Astrocyte of the cerebellum (primary cell): ENCODE measurements at regions not wholly inside any gene's neighbourhood (a gene's known extent, or its start where the extent isn't known, plus 50 kb on each side); places are given as distances from the start of the nearest gene placed in this dataset.

Experiments
- DNase-seq: peaks from one replicate; pipeline ENCODE4 v3.0.0-alpha.2; 2011; ENCODE audit warnings: low read depth
- H3K4me3 ChIP-seq: 2 replicates; pipeline ENCODE4 v1.5.1; 2011; ENCODE audit warnings: mild to moderate bottlenecking, low read depth, low read length, moderate library complexity
- in situ Hi-C: cut with HindIII; loops from 2 replicates; pipeline ENCODE4 v1.10.0; 2017; ENCODE audit warnings: low sequenced_read_pairs
- TF ChIP-seq, protein P1 (sequence below): IDR thresholded peaks from 2 replicates; pipeline ENCODE4 v1.5.1; 2012; ENCODE audit warnings: low read length, low read depth, moderate library complexity, mild to moderate bottlenecking; ENCODE audit errors: missing control alignments

DNA sequence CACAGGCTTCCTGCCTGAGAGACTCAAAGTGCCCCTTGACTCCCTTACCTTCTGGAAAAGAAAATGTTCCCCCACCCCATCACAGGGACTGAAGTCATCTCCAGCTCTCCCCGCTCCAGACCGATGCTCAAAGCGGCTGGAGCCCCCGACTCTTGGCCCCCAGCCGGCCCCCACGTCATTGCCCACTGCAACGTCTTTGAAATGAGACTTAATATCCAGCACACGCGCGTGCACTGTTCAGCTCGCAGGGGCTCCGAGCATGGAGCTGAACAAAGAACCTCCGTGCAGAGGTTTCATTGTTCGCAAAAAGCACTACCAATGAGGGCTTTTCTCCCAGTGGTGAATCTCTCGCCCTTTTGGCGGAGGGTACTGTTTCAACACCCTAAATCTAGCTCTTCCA lies 313.4 kb upstream of the SORL1-AS1 start:
- H3K4me3 ChIP-seq = no peak overlapping the region
- in situ Hi-C loops = no loop called here
- no peak for DNase-seq
- TF ChIP-seq, protein P1, sequence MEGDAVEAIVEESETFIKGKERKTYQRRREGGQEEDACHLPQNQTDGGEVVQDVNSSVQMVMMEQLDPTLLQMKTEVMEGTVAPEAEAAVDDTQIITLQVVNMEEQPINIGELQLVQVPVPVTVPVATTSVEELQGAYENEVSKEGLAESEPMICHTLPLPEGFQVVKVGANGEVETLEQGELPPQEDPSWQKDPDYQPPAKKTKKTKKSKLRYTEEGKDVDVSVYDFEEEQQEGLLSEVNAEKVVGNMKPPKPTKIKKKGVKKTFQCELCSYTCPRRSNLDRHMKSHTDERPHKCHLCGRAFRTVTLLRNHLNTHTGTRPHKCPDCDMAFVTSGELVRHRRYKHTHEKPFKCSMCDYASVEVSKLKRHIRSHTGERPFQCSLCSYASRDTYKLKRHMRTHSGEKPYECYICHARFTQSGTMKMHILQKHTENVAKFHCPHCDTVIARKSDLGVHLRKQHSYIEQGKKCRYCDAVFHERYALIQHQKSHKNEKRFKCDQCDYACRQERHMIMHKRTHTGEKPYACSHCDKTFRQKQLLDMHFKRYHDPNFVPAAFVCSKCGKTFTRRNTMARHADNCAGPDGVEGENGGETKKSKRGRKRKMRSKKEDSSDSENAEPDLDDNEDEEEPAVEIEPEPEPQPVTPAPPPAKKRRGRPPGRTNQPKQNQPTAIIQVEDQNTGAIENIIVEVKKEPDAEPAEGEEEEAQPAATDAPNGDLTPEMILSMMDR = no peak

DNA sequence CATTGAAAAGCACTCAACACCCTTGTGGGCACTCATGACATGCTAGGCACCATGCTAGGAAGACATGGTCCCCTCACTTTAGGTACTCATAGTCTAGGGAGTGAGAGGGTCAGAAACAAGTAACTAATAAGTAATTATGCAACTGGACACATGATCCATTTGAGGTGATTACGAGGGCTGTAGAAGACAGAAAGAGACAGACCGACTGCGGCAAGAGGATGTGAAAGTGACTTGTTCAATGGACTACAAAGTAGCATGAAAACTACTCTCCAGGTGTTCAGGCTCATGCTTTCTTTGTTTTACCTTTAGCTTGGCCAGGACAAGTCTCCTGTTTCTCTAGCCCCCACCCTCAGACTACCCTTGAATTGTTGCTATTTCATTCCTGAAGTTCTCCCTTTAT lies 310.8 kb upstream of the SORL1-AS1 start:
- no peak for DNase-seq
- in situ Hi-C loops = no loop called here
- H3K4me3 ChIP-seq = no peak overlapping the region
- TF ChIP-seq, protein P1 = no peak

DNA sequence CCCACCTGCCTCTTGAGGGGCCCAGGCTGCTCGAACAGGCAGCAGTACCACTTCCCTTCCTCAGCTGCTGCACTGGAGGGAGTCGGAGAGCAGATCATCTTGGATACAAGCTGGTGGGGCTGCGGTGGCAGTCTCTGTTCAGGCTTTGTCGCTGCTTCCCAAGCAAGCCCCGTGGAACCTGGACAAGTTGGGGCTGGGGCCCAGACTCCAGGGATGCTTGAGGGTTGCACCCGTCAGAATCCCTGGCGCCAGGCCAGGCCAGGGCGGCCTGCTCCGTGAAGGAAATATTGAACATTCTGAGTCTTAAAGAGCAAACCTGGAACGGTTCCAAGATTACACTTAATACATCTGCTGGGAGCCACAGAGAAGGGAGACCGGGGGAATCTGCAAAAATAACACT lies 310.1 kb upstream of the SORL1-AS1 start:
- DNase-seq = peak; percentile 36
- in situ Hi-C loops = no loop called here
- H3K4me3 ChIP-seq = no peak overlapping the region
- TF ChIP-seq, protein P1 = no peak

DNA sequence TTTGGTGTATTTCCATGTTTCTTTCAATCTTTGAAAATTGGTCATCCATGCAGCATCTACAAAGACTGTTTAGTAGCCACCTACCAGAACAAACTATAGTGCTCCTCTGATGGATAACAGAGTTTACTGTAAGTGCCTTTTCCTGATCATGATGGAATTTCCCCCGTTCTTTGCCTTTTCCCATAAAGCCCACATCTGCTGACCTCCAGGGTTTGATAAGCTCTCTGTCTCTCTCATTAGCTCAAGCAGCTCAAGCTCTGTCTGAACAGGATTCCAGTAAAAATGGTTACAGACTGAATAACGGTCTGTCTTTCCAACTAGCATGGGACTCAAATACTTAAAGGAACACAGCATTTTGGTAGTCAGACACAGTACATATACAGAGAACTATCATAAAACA lies 308.4 kb upstream of the SORL1-AS1 start:
- TF ChIP-seq, protein P1 = no peak
- H3K4me3 ChIP-seq = no peak overlapping the region
- no peak for DNase-seq
- in situ Hi-C loops = no loop called here

DNA sequence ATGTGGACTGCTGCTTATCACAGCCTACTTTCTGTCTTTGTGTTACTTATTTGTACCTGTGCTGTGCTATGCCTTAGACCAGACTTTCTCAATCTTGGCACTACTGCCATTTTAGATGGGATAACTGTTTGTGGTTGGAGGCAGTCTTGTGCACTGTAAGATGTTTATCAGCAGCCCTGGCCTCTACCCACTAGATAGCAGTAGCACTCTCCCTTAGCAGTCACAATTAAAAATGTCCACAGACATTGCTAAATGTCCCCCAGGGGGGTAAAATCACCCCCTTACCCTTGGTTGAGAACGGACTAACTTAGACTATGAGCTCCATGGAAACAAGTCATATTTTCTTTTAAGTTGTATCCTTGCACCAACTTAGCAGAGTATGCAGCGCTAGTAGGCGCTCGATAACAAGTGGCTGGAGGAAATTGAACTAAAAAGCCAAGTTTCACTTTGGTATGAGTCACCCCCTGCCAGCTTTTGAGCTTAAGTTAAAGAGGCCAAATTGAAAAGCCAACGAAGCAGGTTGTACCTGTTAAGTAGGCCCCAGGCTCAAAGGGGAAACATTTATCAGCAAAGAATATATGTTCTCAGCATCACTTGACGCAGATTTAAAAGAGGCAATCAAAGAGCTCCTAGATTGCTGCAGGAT lies 304.8 kb upstream of the SORL1-AS1 start:
- no peak for DNase-seq
- in situ Hi-C loops = no loop called here
- H3K4me3 ChIP-seq = no peak overlapping the region
- TF ChIP-seq, protein P1 = no peak

DNA sequence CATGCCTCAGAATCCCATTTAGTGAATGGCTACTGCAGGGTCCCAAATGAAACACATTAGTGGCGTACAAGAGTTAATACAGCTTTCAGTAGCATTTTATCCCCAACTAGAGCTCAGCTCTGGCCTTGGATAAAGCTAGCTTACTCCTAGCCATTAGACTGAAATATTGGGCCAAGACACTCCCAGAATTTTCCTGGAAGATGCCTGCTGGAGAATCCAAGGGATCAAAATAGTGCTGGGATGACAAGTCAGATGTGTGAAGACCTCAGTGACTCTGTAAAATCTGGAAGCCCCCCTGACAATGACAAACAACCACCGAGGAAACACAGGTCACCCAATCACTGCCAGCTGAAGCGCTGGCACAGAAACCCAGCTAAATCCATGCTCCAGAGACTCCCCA lies 303.1 kb upstream of the SORL1-AS1 start:
- in situ Hi-C loops = no loop called here
- no peak for DNase-seq

More for the DNA sequence above, 303.1 kb upstream of the SORL1-AS1 start:
- TF ChIP-seq, protein P1 = no peak
- H3K4me3 ChIP-seq = no peak overlapping the region
